SK-N-MC (cell line): ENCODE measurements at regions not wholly inside any gene's neighbourhood (a gene's known extent, or its start where the extent isn't known, plus 50 kb on each side); places are given as distances from the start of the nearest gene placed in this dataset.

Experiments used
- DNase-seq: peaks from one replicate; pipeline ENCODE4 v3.0.0-alpha.2; 2011; ENCODE audit warnings: low read depth, low spot score
- H3K27ac ChIP-seq: fragments of 200-600 bp; sonication (generic); 2 replicates; pipeline ENCODE4 v1.5.1; 2016; ENCODE audit warnings: mixed run types
- H3K36me3 ChIP-seq: fragments of 200-600 bp; sonication (generic); 2 replicates; pipeline ENCODE4 v1.6.1; 2017; ENCODE audit warnings: antibody characterized with exemption, low read length, mixed read lengths; ENCODE audit not compliant: insufficient read depth
- H3K4me3 ChIP-seq: fragments of 200-600 bp; sonication (generic); 2 replicates; pipeline ENCODE4 v1.5.1; 2016
- H3K9ac ChIP-seq: fragments of 200-600 bp; sonication (generic); 2 replicates; pipeline ENCODE4 v1.8.0; 2017; ENCODE audit warnings: mixed run types, mixed read lengths; ENCODE audit not compliant: insufficient read length
- H3K9me3 ChIP-seq: fragments of 200-600 bp; sonication (generic); 2 replicates; pipeline ENCODE4 v1.6.1; 2017; ENCODE audit warnings: low read depth, mild to moderate bottlenecking, antibody characterized with exemption, low read length, moderate library complexity, mixed read lengths
- EZH2 ChIP-seq: fragments of 200-600 bp; sonication (generic); IDR thresholded peaks from one replicate; pipeline ENCODE4 v1.6.1; 2017; ENCODE audit warnings: antibody characterized with exemption
- FOXP2 ChIP-seq: optimal IDR thresholded peaks from 2 replicates; pipeline ENCODE3; 2011; ENCODE audit warnings: mild to moderate bottlenecking, moderate library complexity; ENCODE audit not compliant: insufficient read depth; ENCODE audit errors: extremely low read length, control extremely low read depth
- POLR2AphosphoS5 ChIP-seq: IDR thresholded peaks from 2 replicates; pipeline ENCODE4 v1.6.1; 2012; ENCODE audit warnings: mild to moderate bottlenecking, low read depth, low read length, borderline replicate concordance

GRCh38 chr1:78387201-78387600 is 103.6 kb upstream of the PTGFR start:
- no peak overlapping the region for H3K4me3 ChIP-seq
- DNase-seq: no peak
- H3K36me3 ChIP-seq: no peaks in the 10 kb centered on the region
- no peak overlapping the region for H3K9ac ChIP-seq
- H3K9me3 ChIP-seq: no peaks in the 10 kb centered on the region
- TF ChIP-seq POLR2AphosphoS5 (no peak), FOXP2 (no peak), EZH2 (no peak)
- no peak overlapping the region for H3K27ac ChIP-seq

- DNase-seq: no peak
- TF ChIP-seq POLR2AphosphoS5 (no peak), FOXP2 (no peak), EZH2 (no peak)
- no peak overlapping the region for H3K9ac ChIP-seq
- no peak overlapping the region for H3K4me3 ChIP-seq
- H3K9me3 ChIP-seq: no peaks in the 10 kb centered on the region
- no peaks in the 10 kb centered on the region for H3K36me3 ChIP-seq
- H3K27ac ChIP-seq: no peak overlapping the region
Measured at GRCh38 chr1:78387871-78388270, 102.9 kb upstream of the PTGFR start.

GRCh38 chr1:78388275-78388674 is 102.5 kb upstream of the PTGFR start:
- DNase-seq: no peak
- Histone ChIP-seq H3K36me3 (no peaks in the 10 kb centered on the region), H3K4me3 (no peak overlapping the region), H3K9ac (no peak overlapping the region), H3K27ac (no peak overlapping the region), H3K9me3 (no peaks in the 10 kb centered on the region)
- TF ChIP-seq POLR2AphosphoS5 (no peak), FOXP2 (no peak), EZH2 (no peak)

- no peaks in the 10 kb centered on the region for H3K36me3 ChIP-seq
Measured at GRCh38 chr1:78401148-78401547, 89.6 kb upstream of the PTGFR start.

GRCh38 chr1:78408192-78408591 is 82.6 kb upstream of the PTGFR start:
- Histone ChIP-seq H3K9me3 (peaks cover 5% of the 10 kb centered on the region; the same call in 1 of the 2 replicates), H3K27ac (peak overlapping the region; percentile 91), H3K36me3 (no peaks in the 10 kb centered on the region), H3K9ac (peak overlapping the region; percentile 15), H3K4me3 (peak overlapping the region; percentile 49)
- TF ChIP-seq POLR2AphosphoS5: no peak; the same call in 1 of the 2 replicates
- TF ChIP-seq EZH2: no peak
- no peak for TF ChIP-seq FOXP2
- peak; percentile 80 for DNase-seq

More at GRCh38 chr1:78401148-78401547, 89.6 kb upstream of the PTGFR start:
- Histone ChIP-seq H3K27ac (no peak overlapping the region), H3K9me3 (peaks cover 5% of the 10 kb centered on the region; the same call in 1 of the 2 replicates), H3K4me3 (no peak overlapping the region), H3K9ac (no peak overlapping the region)
- no peak for DNase-seq
- TF ChIP-seq POLR2AphosphoS5 (no peak), EZH2 (no peak), FOXP2 (no peak)

- DNase-seq: no peak
- H3K27ac ChIP-seq: peak overlapping the region; percentile 91
Measured at GRCh38 chr1:78408810-78409209, 82.0 kb upstream of the PTGFR start.

GRCh38 chr1:78410643-78411042 is 80.1 kb upstream of the PTGFR start:
- H3K4me3 ChIP-seq: no peak overlapping the region
- no peak for TF ChIP-seq EZH2
- no peak for TF ChIP-seq POLR2AphosphoS5
- no peak for TF ChIP-seq FOXP2
- no peak overlapping the region for H3K9ac ChIP-seq
- H3K27ac ChIP-seq: no peak overlapping the region
- no peak for DNase-seq
- H3K9me3 ChIP-seq: peaks cover 3% of the 10 kb centered on the region; the same call in 1 of the 2 replicates
- H3K36me3 ChIP-seq: no peaks in the 10 kb centered on the region

More at GRCh38 chr1:78408810-78409209, 82.0 kb upstream of the PTGFR start:
- H3K4me3 ChIP-seq: no peak overlapping the region
- no peaks in the 10 kb centered on the region for H3K36me3 ChIP-seq
- H3K9ac ChIP-seq: peak overlapping the region; percentile 15
- peaks cover 5% of the 10 kb centered on the region; the same call in 1 of the 2 replicates for H3K9me3 ChIP-seq
- TF ChIP-seq FOXP2 (no peak), EZH2 (no peak), POLR2AphosphoS5 (no peak)

- no peak for DNase-seq
- H3K9ac ChIP-seq: no peak overlapping the region
- H3K27ac ChIP-seq: no peak overlapping the region
- no peak for TF ChIP-seq EZH2
- TF ChIP-seq POLR2AphosphoS5: no peak
- H3K36me3 ChIP-seq: no peaks in the 10 kb centered on the region
- H3K9me3 ChIP-seq: peaks cover 3% of the 10 kb centered on the region; the same call in 1 of the 2 replicates
- H3K4me3 ChIP-seq: no peak overlapping the region
Measured at GRCh38 chr1:78411707-78412106, 79.1 kb upstream of the PTGFR start.

- no peak for DNase-seq
- H3K36me3 ChIP-seq: no peaks in the 10 kb centered on the region
- peaks cover 3% of the 10 kb centered on the region; the same call in 1 of the 2 replicates for H3K9me3 ChIP-seq
- no peak overlapping the region for H3K4me3 ChIP-seq
- H3K27ac ChIP-seq: no peak overlapping the region
- TF ChIP-seq FOXP2 (no peak), EZH2 (no peak)
- H3K9ac ChIP-seq: no peak overlapping the region
Measured at GRCh38 chr1:78415165-78415564, 75.6 kb upstream of the PTGFR start.
